Cardiac muscle cell (in vitro differentiated cells and primary cell): ENCODE measurements at regions not wholly inside any gene's neighbourhood (a gene's known extent, or its start where the extent isn't known, plus 50 kb on each side); places are given as distances from the start of the nearest gene placed in this dataset.
A peak's percentile ranks its signal among the peaks of the same experiment; 100 is the strongest.

Experiments
- DNase-seq, 2 donors: peaks; one replicate each; pipeline versions ENCODE4 v3.0.0 to v3.0.0-alpha.2; 2010 to 2017; ENCODE audit warnings: low read depth in 1 of 2, low spot score in 1 of 2
- H3K27ac ChIP-seq: fragments of 200-600 bp; sonication (generic); 2 replicates; pipeline ENCODE4 v1.5.1; 2016
- H3K27me3 ChIP-seq: fragments of 200-600 bp; sonication (generic); 2 replicates; pipeline ENCODE4 v1.6.0; 2016; ENCODE audit warnings: control low read depth
- H3K36me3 ChIP-seq: fragments of 200-600 bp; sonication (generic); 2 replicates; pipeline ENCODE4 v1.5.1; 2016; ENCODE audit warnings: control low read depth
- H3K4me1 ChIP-seq: fragments of 200-600 bp; sonication (generic); 2 replicates; pipeline ENCODE4 v1.8.1; 2017; ENCODE audit warnings: low read depth, mild to moderate bottlenecking, mixed run types
- H3K4me3 ChIP-seq: fragments of 200-600 bp; sonication (generic); 2 replicates; pipeline ENCODE4 v1.5.1; 2016; ENCODE audit warnings: mild to moderate bottlenecking
- H3K9me3 ChIP-seq: fragments of 200-600 bp; sonication (generic); 2 replicates; pipeline ENCODE4 v1.5.1; 2017; ENCODE audit warnings: low read depth, mild to moderate bottlenecking, control low read depth
- TF ChIP-seq, protein P1 (sequence below): IDR thresholded peaks from 2 replicates; pipeline ENCODE4 v1.5.1; 2012; ENCODE audit warnings: low read depth, mild to moderate bottlenecking, low read length

DNA sequence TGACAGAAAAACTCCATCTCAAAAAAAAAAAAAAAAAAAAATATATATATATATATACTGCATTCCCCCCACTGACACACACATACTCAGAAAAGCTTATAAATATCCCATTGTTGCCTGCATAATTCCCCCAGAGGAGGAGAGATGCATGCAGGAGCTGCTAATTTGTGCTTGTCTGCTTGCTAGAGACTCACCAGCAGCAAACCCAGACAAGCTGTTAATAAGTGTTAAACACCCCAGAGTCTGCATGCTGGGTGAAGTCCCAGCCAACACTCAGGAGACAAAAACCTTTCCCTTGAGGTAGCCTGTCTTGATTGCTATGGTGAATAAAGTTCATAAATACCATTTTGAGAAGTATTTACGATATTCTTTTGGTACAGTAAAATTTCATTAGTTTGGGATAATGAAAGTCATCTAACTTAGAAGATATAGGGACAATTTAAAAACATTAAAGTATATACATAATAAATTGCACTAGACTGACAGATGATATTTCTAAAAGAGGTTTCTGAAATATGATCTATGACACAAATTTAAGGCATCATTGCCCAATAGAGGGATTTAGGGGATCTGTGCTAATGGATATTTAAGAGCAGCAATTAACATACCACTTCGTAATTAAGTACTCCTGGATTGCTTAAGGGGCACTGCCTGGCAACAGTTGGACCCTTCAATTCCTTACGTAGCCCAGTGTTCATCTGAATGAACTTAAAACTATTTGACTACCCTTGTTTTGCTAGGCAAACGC lies 400.0 kb upstream of the C2CD4B start:
- TF ChIP-seq, protein P1, sequence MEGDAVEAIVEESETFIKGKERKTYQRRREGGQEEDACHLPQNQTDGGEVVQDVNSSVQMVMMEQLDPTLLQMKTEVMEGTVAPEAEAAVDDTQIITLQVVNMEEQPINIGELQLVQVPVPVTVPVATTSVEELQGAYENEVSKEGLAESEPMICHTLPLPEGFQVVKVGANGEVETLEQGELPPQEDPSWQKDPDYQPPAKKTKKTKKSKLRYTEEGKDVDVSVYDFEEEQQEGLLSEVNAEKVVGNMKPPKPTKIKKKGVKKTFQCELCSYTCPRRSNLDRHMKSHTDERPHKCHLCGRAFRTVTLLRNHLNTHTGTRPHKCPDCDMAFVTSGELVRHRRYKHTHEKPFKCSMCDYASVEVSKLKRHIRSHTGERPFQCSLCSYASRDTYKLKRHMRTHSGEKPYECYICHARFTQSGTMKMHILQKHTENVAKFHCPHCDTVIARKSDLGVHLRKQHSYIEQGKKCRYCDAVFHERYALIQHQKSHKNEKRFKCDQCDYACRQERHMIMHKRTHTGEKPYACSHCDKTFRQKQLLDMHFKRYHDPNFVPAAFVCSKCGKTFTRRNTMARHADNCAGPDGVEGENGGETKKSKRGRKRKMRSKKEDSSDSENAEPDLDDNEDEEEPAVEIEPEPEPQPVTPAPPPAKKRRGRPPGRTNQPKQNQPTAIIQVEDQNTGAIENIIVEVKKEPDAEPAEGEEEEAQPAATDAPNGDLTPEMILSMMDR, result no peak

DNA sequence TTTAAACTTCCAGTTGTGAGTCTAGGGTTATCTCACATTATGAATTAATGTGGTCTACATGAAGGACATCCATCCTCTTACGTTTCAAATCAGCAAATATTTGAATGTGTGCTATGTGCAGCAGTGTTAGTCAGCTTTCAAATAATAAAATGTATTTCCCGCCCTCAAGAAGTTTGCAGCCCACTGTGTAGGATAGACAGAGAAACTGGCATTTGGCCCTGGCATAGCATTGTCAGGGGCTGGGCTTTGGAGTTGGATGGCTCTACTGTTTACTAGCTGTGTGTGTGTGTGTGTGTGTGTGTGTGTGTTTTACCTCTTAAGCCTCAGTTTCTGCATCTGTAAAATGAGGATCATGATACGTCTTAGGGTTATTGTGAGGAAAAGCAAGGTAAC lies 400.5 kb upstream of the C2CD4B start:
- no peak for DNase-seq
- peaks cover 6% of the 10 kb centered on the region for H3K4me1 ChIP-seq
- H3K27me3 ChIP-seq, result no peaks in the 10 kb centered on the region
- no peak overlapping the region for H3K27ac ChIP-seq
- no peak overlapping the region for H3K4me3 ChIP-seq
- H3K9me3 ChIP-seq, result no peaks in the 10 kb centered on the region
- no peaks in the 10 kb centered on the region for H3K36me3 ChIP-seq
- TF ChIP-seq, protein P1, result no peak

More for the DNA sequence above, 400.0 kb upstream of the C2CD4B start:
- H3K4me3 ChIP-seq, result no peak overlapping the region
- no peaks in the 10 kb centered on the region for H3K27me3 ChIP-seq
- H3K9me3 ChIP-seq, result no peaks in the 10 kb centered on the region
- peaks cover 6% of the 10 kb centered on the region for H3K4me1 ChIP-seq
- H3K27ac ChIP-seq, result no peak overlapping the region
- DNase-seq, result peak in 1 of 2 donors; percentile 15
- no peaks in the 10 kb centered on the region for H3K36me3 ChIP-seq

DNA sequence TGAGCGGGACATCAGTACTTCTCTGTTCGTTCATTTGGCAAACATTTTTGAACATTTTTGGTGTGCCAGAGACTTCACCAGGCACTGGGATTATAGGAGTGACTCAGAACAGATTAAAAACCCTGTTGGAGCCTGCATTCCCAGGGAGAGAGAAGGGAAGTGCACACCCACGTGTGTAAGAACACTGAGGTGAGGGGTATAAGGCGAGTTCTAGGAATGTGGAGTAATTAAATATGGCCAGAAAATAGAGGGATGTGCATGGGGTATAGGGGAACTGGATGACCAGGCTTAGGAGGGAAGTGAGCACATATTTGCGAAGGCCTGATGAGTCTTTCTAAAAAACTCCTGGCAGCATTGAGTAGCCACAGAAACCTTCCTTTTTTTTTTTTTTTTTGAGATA lies 401.2 kb upstream of the C2CD4B start:
- no peak overlapping the region for H3K27ac ChIP-seq
- TF ChIP-seq, protein P1, result no peak
- no peak overlapping the region for H3K4me3 ChIP-seq
- H3K4me1 ChIP-seq, result peaks cover 6% of the 10 kb centered on the region
- H3K9me3 ChIP-seq, result no peaks in the 10 kb centered on the region
- H3K36me3 ChIP-seq, result no peaks in the 10 kb centered on the region
- peak in 1 of 2 donors; percentile 20 for DNase-seq
- H3K27me3 ChIP-seq, result no peaks in the 10 kb centered on the region

DNA sequence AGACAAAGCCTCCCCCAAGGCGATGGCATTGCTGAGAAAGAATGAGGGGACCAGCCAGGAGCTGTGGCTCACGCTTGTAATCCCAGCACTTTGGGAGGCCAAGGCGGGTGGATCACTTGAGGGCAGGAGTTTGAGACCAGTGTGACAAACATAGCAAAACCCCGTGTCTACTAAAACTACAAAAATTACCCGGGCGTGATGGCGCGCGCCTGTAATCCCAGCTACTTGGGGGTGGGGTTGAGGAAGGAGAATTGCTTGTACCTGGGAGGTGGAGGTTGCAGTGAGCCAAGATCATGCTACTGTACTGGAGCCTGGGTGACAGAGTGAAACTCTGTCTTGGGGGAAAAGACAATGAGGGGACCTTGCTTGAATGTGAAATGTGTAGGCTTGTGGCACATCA lies 402.4 kb upstream of the C2CD4B start:
- no peak overlapping the region for H3K27ac ChIP-seq
- no peaks in the 10 kb centered on the region for H3K36me3 ChIP-seq
- TF ChIP-seq, protein P1, result no peak
- H3K9me3 ChIP-seq, result no peaks in the 10 kb centered on the region
- H3K27me3 ChIP-seq, result no peaks in the 10 kb centered on the region
- DNase-seq, result no peak
- H3K4me1 ChIP-seq, result peaks cover 6% of the 10 kb centered on the region
- H3K4me3 ChIP-seq, result no peak overlapping the region

DNA sequence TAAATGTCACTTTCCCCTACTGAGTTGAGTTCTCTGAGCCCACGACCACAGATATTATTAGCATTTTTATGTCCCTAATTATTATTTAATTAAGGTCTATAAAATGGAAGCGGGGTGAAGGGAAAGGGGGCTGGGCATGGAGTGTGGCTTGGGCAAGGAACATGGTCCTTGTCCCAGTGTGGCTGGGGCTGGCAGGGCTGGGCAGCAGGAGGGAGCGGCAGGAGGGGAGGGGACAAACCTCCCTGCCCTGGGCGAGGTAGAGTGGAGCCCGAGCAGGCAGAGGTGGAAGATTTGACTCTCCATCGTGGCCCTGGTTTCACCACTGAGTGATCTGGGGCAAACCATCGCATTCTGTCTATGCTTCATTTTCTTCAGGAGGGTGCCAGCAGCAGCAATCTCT lies 402.9 kb upstream of the C2CD4B start:
- H3K4me1 ChIP-seq, result peaks cover 6% of the 10 kb centered on the region
- H3K27ac ChIP-seq, result no peak overlapping the region
- no peaks in the 10 kb centered on the region for H3K27me3 ChIP-seq
- no peaks in the 10 kb centered on the region for H3K36me3 ChIP-seq
- no peak for DNase-seq
- H3K4me3 ChIP-seq, result no peak overlapping the region
- no peaks in the 10 kb centered on the region for H3K9me3 ChIP-seq
- TF ChIP-seq, protein P1, result no peak

DNA sequence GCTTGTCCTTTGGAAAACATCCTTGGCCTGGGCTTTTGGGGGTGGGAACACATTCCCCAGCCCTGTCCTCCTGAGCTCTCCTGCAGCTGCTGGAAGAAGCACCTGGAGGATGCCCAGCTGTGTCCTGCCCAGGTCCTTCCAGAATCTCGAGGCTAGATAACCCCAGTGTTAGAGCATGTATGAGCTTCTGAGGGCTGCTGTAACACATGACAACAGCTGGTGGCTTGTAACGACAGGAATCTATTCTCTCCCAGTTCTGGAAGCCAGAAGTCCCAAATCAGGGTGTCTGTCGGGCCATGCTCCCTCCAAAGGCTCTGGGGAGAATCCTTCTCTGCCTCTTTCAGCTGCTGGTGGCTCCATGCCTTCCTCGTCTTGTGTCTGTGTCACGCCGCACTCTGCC lies 403.6 kb upstream of the C2CD4B start:
- no peaks in the 10 kb centered on the region for H3K36me3 ChIP-seq
- no peaks in the 10 kb centered on the region for H3K27me3 ChIP-seq
- no peaks in the 10 kb centered on the region for H3K9me3 ChIP-seq
- no peak overlapping the region for H3K4me3 ChIP-seq
- peaks cover 6% of the 10 kb centered on the region for H3K4me1 ChIP-seq
- DNase-seq, result no peak
- TF ChIP-seq, protein P1, result no peak
- H3K27ac ChIP-seq, result no peak overlapping the region
